K562 (cell line): ENCODE measurements at regions not wholly inside any gene's neighbourhood (a gene's known extent, or its start where the extent isn't known, plus 50 kb on each side); places are given as distances from the start of the nearest gene placed in this dataset.

Source experiments
- ATAC-seq: fragments of 200-7000 bp; cut with Tn5 transposase; 3 replicates; pipeline ENCODE4 v1.9.1; 2020; ENCODE audit warnings: moderate library complexity
- BruUV-seq: library from RNA; stranded (reverse); fragments of 400-500 nt; replicated peaks from 2 replicates; lab custom pipeline; 2021; lab: Mats Ljungman, UMichigan
- CTCF ChIA-PET: fragments of 300-600 bp; formaldehyde crosslinking; extraction: SDS; loops from one replicate; lab custom pipeline; 2021; ENCODE audit warnings: low intra/inter-chr PET ratio; lab: Yijun Ruan, JAX
- POLR2A ChIA-PET: fragments of 300-600, 350-650 bp; sonication (Branson Sonifier 250); formaldehyde crosslinking; extraction: SDS; loops from one replicate; lab custom pipeline; 2021; ENCODE audit warnings: antibody characterized with exemption, inconsistent platforms; lab: Yijun Ruan, JAX
- DNase-seq, 4 experiments: peaks; one replicate each; pipeline versions ENCODE4 v3.0.0 to v3.0.0-alpha.2; 2011 to 2018; ENCODE audit warnings: low spot score in 3 of 4, mixed read lengths in 3 of 4; ENCODE audit errors: extremely low read depth in 1 of 4
- FAIRE-seq: peaks from 2 replicates; lab custom pipeline; 2011; peaks lifted over from hg19 to GRCh38; lab: Jason Lieb, UNC
- H2AFZ ChIP-seq: 2 replicates; pipeline ENCODE4 v1.6.0; 2011; ENCODE audit warnings: low read depth, low read length, control low read depth, inconsistent platforms
- H3K27ac ChIP-seq: fragments of 200-600 bp; 3 replicates; pipeline ENCODE4 v1.8.0; 2011; ENCODE audit warnings: low read depth, mild to moderate bottlenecking, control low read depth, inconsistent platforms, low read length, moderate library complexity, mixed read lengths; ENCODE audit errors: extremely low read depth
- H3K27me3 ChIP-seq, 2 experiments: fragments of 300-600 bp in 1 of 2; 2 replicates in 1 of 2; 3 replicates in 1 of 2; pipeline versions ENCODE4 v1.6.0 to v1.8.0; 2011; ENCODE audit warnings: inconsistent platforms in 2 of 2, low read length in 2 of 2, mild to moderate bottlenecking in 1 of 2, mixed read lengths in 1 of 2, moderate library complexity in 1 of 2; ENCODE audit not compliant: control insufficient read depth in 2 of 2, insufficient read depth in 2 of 2
- H3K36me3 ChIP-seq: fragments of 300-600 bp; 3 replicates; pipeline ENCODE4 v1.8.0; 2011; ENCODE audit warnings: mild to moderate bottlenecking, low read length, inconsistent platforms; ENCODE audit not compliant: control insufficient read depth, insufficient read depth
- H3K4me1 ChIP-seq, 2 experiments: fragments of 200-600 bp in 1 of 2; replicated peaks in 1 of 2; 2 replicates in 1 of 2; 3 replicates in 1 of 2; pipeline versions ENCODE4 v1.5.1 to v1.8.0; 2011; ENCODE audit warnings: inconsistent platforms in 2 of 2, low read length in 2 of 2, mild to moderate bottlenecking in 1 of 2, mixed read lengths in 1 of 2, moderate library complexity in 1 of 2; ENCODE audit not compliant: control insufficient read depth in 2 of 2, insufficient read depth in 2 of 2
- H3K4me2 ChIP-seq: 2 replicates; pipeline ENCODE4 v1.6.1; 2011; ENCODE audit warnings: low read length, control low read depth, inconsistent platforms, mixed read lengths; ENCODE audit not compliant: insufficient read depth
- H3K4me3 ChIP-seq: fragments of 200-600 bp; sonication (generic), shearing (Covaris generic); 2 replicates; pipeline ENCODE4 v1.5.1; 2016; ENCODE audit warnings: control low read depth, inconsistent platforms
- H3K79me2 ChIP-seq: fragments of 200-600 bp; 3 replicates; pipeline ENCODE4 v1.8.0; 2011; ENCODE audit warnings: low read length, inconsistent platforms; ENCODE audit not compliant: control insufficient read depth, insufficient read depth
- H3K9ac ChIP-seq, 2 experiments: 2 replicates each; pipeline versions ENCODE4 v1.6.0 to v1.6.1; 2011; ENCODE audit warnings: low read depth in 2 of 2, low read length in 2 of 2, control low read depth in 1 of 2, inconsistent platforms in 1 of 2, mild to moderate bottlenecking in 1 of 2, mixed read lengths in 1 of 2; ENCODE audit not compliant: insufficient read depth in 1 of 2
- H3K9me1 ChIP-seq: one replicate; pipeline ENCODE4 v1.6.0; 2011; ENCODE audit warnings: inconsistent platforms, mild to moderate bottlenecking, low read length, moderate library complexity; ENCODE audit not compliant: control insufficient read depth, insufficient read depth
- H3K9me3 ChIP-seq: replicated peaks from 2 replicates; pipeline ENCODE4 v1.5.1; 2011; ENCODE audit warnings: low read depth, low read length, inconsistent platforms; ENCODE audit not compliant: control insufficient read depth, insufficient read depth
- H4K20me1 ChIP-seq: replicated peaks from 2 replicates; pipeline ENCODE4 v1.6.1; 2011; ENCODE audit warnings: low read length, inconsistent platforms, mixed read lengths; ENCODE audit not compliant: control insufficient read depth, insufficient read depth
- ATF7 ChIP-seq: fragments of 450-650 bp; IDR thresholded peaks from 2 replicates; pipeline ENCODE4 v1.7.1; 2014; ENCODE audit warnings: mild to moderate bottlenecking, moderate library complexity
- BHLHE40 ChIP-seq: IDR thresholded peaks from 2 replicates; pipeline ENCODE4 v1.6.1; 2011; ENCODE audit warnings: low read length, improper control_type of control experiment
- CTBP1 ChIP-seq: fragments of 450-650 bp; IDR thresholded peaks from 2 replicates; pipeline ENCODE4 v1.6.1; 2016; ENCODE audit warnings: borderline replicate concordance
- ELF1 ChIP-seq: fragments of 200-800 bp; sonication (Bioruptor generic); IDR thresholded peaks from 2 replicates; pipeline ENCODE4 v1.6.1; 2016; ENCODE audit warnings: missing genetic modification characterization, missing compliant biosample characterization
- ETV1 ChIP-seq: fragments of 450-650 bp; conservative IDR thresholded peaks from 2 replicates; pipeline ENCODE4 v1.6.1; 2016; ENCODE audit warnings: missing genetic modification characterization, control low read depth, low read depth, missing compliant biosample characterization
- LEF1 ChIP-seq: fragments of 450-650 bp; IDR thresholded peaks from 2 replicates; pipeline ENCODE4 v1.6.1; 2016; ENCODE audit warnings: mild to moderate bottlenecking
- MAFK ChIP-seq: IDR thresholded peaks from 2 replicates; pipeline ENCODE4 v1.6.1; 2011; ENCODE audit warnings: low read length, improper control_type of control experiment
- MNT ChIP-seq, 2 experiments: fragments of 450-650 bp; conservative IDR thresholded peaks; 2 replicates each; pipeline ENCODE4 v1.6.1; 2017; ENCODE audit warnings: mild to moderate bottlenecking in 2 of 2, moderate library complexity in 2 of 2
- NFE2 ChIP-seq: IDR thresholded peaks from 2 replicates; pipeline ENCODE4 v1.6.1; 2014; ENCODE audit warnings: antibody characterized with exemption, low read depth
- NRF1 ChIP-seq, 2 experiments: fragments of 450-650 bp; IDR thresholded peaks in 1 of 2; conservative IDR thresholded peaks in 1 of 2; 2 replicates each; pipeline ENCODE4 v1.6.1; 2014; ENCODE audit warnings: mild to moderate bottlenecking in 2 of 2
- PHB2 ChIP-seq: fragments of 450-650 bp; IDR thresholded peaks from 2 replicates; pipeline ENCODE4 v1.6.1; 2017; ENCODE audit warnings: low read depth
- PML ChIP-seq: IDR thresholded peaks from 2 replicates; pipeline ENCODE4 v1.6.1; 2012; ENCODE audit warnings: low read length, inconsistent platforms
- SOX6 ChIP-seq: fragments of 450-650 bp; IDR thresholded peaks from 2 replicates; pipeline ENCODE4 v1.6.1; 2014; ENCODE audit warnings: mild to moderate bottlenecking
- SPI1 ChIP-seq: IDR thresholded peaks from 2 replicates; pipeline ENCODE4 v1.6.1; 2011; ENCODE audit warnings: low read depth, low read length, control low read depth, borderline replicate concordance
- TARDBP ChIP-seq: fragments of 450-650 bp; IDR thresholded peaks from 2 replicates; pipeline ENCODE4 v1.6.1; 2016
- ZNF41 ChIP-seq: fragments of 250-450 bp; sonication (Bioruptor Pico); conservative IDR thresholded peaks from 2 replicates; pipeline ENCODE4 v1.4.0; 2020; ENCODE audit warnings: mild to moderate bottlenecking
- ZNF518B ChIP-seq: fragments of 250-450 bp; sonication (Bioruptor Pico); IDR thresholded peaks from 2 replicates; pipeline ENCODE4 v1.5.0; 2021; ENCODE audit warnings: mild to moderate bottlenecking, moderate library complexity
- ZNF764 ChIP-seq: fragments of 250-450 bp; sonication (Bioruptor Pico); IDR thresholded peaks from 2 replicates; pipeline ENCODE4 v1.4.0; 2020; ENCODE audit warnings: low read depth, mild to moderate bottlenecking, moderate library complexity
- ZNF766 ChIP-seq: fragments of 200-800 bp; sonication (Bioruptor generic); conservative IDR thresholded peaks from 2 replicates; pipeline ENCODE4 v1.6.1; 2016; ENCODE audit warnings: missing genetic modification characterization, missing compliant biosample characterization
- WGBS: fragments of 100-300 bp; shearing (Covaris generic); methylation state at CpG from one replicate; pipeline ENCODE4 v1.1.6; 2016; ENCODE audit warnings: low coverage, mixed read lengths; ENCODE audit not compliant: insufficient coverage; ENCODE audit errors: missing lambda C conversion rate; 5-methylcytosine and 5-hydroxymethylcytosine counted together
- in situ Hi-C: fragments of 300-500 bp; cut with MboI; formaldehyde crosslinking; loops from 4 replicates; pipeline ENCODE4 v1.15.0; 2018; ENCODE audit warnings: inconsistent platforms, mixed read lengths
- intact Hi-C: fragments of 100-400 bp; cut with micrococcal nuclease; formaldehyde crosslinking; loops from 2 replicates; pipeline ENCODE4 v1.14.2; 2022

GRCh38 chr19:29887442-29887855, 54.6 kb upstream of the URI1 start:
- H3K27ac ChIP-seq = no peak overlapping the region
- H3K4me3 ChIP-seq = no peak overlapping the region
- CTCF ChIA-PET = interaction anchor here (0.9 kb wide), 1 partner anchor 157 kb away, joined by 3 read pairs; no protein-coding TSS in a partner anchor
- no peaks in the 10 kb centered on the region for H3K79me2 ChIP-seq
- intact Hi-C loops (loop anchor here (10.0 kb wide), 1 partner anchor 97 kb away; no protein-coding TSS in a partner anchor), in situ Hi-C loops (no loop called here)
- no peak for FAIRE-seq
- DNase-seq = peak in 3 of 4 experiments; percentile 27 to 56 (median 54)
- peak; percentile 95 for ATAC-seq
- H3K9ac ChIP-seq = no peak overlapping the region
- no peaks in the 10 kb centered on the region for H3K36me3 ChIP-seq
- no peaks in the 10 kb centered on the region for H3K9me1 ChIP-seq
- H3K4me1 ChIP-seq = peaks cover 0 to 10% of the 10 kb centered on the region in 2 experiments; a peak in 3 of 5 replicates
- H3K9me3 ChIP-seq = no peaks in the 10 kb centered on the region
- peaks cover 1 to 19% of the 10 kb centered on the region in 2 experiments; a peak in 3 of 5 replicates for H3K27me3 ChIP-seq
- BruUV-seq = no TSS peak
- 8% methylated on average over 2 of the region's 2 CpGs for WGBS
- POLR2A ChIA-PET = interaction anchor here (0.5 to 0.7 kb wide), 2 partner anchors 27 to 1294 kb away, joined by 3 to 4 read pairs; no protein-coding TSS in a partner anchor
- H3K4me2 ChIP-seq = 0 out of 2 replicates have a peak overlapping the region, but pooled peaks have one; percentile 0
- peaks cover 3% of the 10 kb centered on the region; the same call in 1 of the 2 replicates for H4K20me1 ChIP-seq
- peak overlapping the region; percentile 55; the same call in 1 of the 2 replicates for H2AFZ ChIP-seq
- TF ChIP-seq TARDBP (no peak), MNT (conservative IDR thresholded peaks at IDR 0.05) (peak; percentile 40 to 70; a peak in 3 of 4 replicates), ZNF766 (no peak), PHB2 (no peak), NRF1 (conservative IDR thresholded peaks at IDR 0.05 in 1 of 2, IDR thresholded peaks at IDR 0.05 in 1 of 2) (peak in 1 of 2 experiments; percentile 19; a peak in 1 of 4 replicates), SOX6 (0 out of 2 replicates have a peak, but pooled peaks have one; percentile 10), ETV1 (tag) (peak; percentile 70; the same call in 1 of the 2 replicates), CTBP1 (peak; percentile 66; the same call in 1 of the 2 replicates), ZNF518B (CRISPR knock-in tag) (no peak), ZNF764 (no peak), ELF1 (tag) (peak; percentile 36; the same call in 1 of the 2 replicates), MAFK (peak; percentile 22; the same call in 1 of the 2 replicates), BHLHE40 (peak; percentile 65), NFE2 (peak; percentile 76), SPI1 (peak; percentile 78), PML (no peak), ATF7 (0 out of 2 replicates have a peak, but pooled peaks have one; percentile 15), ZNF41 (CRISPR knock-in tag) (no peak), LEF1 (no peak)
